ENCODE measurements at regions not wholly inside any gene's neighbourhood (a gene's known extent, or its start where the extent isn't known, plus 50 kb on each side); places are given as distances from the start of the nearest gene placed in this dataset.

DNA sequence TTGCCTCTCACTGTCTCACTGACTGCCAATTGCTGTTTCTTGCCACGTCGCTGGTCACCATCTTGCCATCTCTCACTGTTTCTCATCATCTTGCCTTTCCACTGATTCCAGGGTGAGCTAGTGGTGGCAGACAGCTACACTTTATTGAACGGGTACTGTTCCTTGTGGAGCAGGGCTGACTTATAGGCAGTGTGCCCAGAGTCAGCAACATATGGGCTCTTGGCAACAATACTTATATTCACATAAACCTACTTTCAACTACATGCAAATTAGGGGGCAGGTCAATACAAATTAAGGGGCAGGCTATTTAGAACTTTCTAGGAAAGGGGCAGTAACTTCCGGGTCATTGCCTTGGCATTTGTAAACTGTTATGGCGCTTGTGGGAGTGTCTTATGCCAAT lies 186.2 kb upstream of the SYNDIG1 start:
- DNase-seq (ENCODE audit: low read depth): no peak

DNA sequence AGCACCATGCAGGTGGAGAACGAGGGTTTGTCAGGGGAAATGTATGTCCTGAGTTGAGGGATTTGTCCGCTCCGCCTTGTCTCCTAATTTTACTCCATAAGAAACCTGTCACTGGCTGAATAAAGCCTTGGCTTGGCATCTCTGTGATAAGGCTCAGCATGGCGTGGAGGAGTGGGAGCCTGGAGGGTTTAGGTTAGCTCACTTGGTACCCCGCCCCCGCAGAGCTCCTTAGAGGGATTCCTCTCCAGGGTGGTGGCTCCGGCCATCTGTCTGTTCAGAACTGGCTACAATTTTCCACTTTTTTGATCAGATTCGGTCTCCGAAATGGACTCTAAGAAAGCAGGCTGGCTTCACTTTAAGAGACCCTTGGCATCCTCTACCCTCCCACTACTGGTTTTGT lies 192.2 kb upstream of the SYNDIG1 start:
- Histone ChIP-seq H3K36me3 (ENCODE audit: control insufficient read depth, insufficient read depth, low read length) (no peaks in the 10 kb centered on the region), H3K27me3 (ENCODE audit: control insufficient read depth, insufficient read depth, low read length) (peaks cover 2% of the 10 kb centered on the region), H3K4me3 (ENCODE audit: low read depth, low read length) (no peak overlapping the region)
- no peak for DNase-seq (ENCODE audit: low read depth)
- TF ChIP-seq, protein P1, sequence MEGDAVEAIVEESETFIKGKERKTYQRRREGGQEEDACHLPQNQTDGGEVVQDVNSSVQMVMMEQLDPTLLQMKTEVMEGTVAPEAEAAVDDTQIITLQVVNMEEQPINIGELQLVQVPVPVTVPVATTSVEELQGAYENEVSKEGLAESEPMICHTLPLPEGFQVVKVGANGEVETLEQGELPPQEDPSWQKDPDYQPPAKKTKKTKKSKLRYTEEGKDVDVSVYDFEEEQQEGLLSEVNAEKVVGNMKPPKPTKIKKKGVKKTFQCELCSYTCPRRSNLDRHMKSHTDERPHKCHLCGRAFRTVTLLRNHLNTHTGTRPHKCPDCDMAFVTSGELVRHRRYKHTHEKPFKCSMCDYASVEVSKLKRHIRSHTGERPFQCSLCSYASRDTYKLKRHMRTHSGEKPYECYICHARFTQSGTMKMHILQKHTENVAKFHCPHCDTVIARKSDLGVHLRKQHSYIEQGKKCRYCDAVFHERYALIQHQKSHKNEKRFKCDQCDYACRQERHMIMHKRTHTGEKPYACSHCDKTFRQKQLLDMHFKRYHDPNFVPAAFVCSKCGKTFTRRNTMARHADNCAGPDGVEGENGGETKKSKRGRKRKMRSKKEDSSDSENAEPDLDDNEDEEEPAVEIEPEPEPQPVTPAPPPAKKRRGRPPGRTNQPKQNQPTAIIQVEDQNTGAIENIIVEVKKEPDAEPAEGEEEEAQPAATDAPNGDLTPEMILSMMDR (IDR thresholded peaks at IDR 0.05; ENCODE audit: insufficient read depth, low read length, poor library complexity, severe bottlenecking): no peak

More for the DNA sequence above, 186.2 kb upstream of the SYNDIG1 start:
- Histone ChIP-seq H3K4me3 (ENCODE audit: low read depth, low read length) (no peak overlapping the region), H3K36me3 (ENCODE audit: control insufficient read depth, insufficient read depth, low read length) (no peaks in the 10 kb centered on the region), H3K27me3 (ENCODE audit: control insufficient read depth, insufficient read depth, low read length) (no peaks in the 10 kb centered on the region)
- TF ChIP-seq, protein P1 (IDR thresholded peaks at IDR 0.05; ENCODE audit: insufficient read depth, low read length, poor library complexity, severe bottlenecking): no peak

DNA sequence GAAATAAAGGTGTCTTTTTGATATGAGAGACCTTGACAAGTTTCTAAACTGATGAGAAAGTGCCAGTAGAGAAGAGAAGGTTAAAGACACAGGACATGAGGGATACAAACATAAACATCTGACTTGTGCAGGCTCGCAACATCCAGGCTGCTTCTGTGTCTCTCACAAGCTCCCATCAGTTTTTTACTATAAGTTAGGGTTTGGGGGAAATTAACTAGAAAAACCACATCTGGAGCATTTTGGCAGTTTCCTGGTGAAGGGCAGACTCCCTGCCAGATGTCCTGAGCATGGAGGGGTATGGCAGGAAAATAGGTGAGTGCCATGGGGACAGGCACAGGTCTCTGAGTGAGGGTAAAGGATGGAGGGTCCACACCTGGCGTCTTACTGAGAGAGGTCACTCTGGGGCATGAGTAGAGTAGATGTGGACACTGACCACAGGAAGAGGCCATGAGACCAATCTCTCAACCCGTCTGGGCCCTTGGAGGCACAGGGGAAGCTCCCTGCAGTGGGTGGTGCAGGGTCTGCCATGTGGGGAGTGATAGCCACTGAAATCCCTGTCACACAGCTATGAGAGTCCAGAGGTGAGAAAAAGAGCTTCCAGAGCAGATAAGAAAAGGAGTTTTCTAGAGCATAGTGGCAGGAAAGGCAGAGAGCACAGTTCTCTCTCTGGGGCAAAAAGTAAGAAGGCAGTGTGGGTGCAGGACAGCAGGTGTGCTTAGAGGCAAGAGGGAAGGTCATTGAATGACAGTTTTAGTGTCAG lies 193.3 kb upstream of the SYNDIG1 start:
- peaks cover 2% of the 10 kb centered on the region for H3K27me3 ChIP-seq (ENCODE audit: control insufficient read depth, insufficient read depth, low read length)
- no peak for DNase-seq (ENCODE audit: low read depth)
- no peaks in the 10 kb centered on the region for H3K36me3 ChIP-seq (ENCODE audit: control insufficient read depth, insufficient read depth, low read length)
- no peak overlapping the region for H3K4me3 ChIP-seq (ENCODE audit: low read depth, low read length)
- TF ChIP-seq, protein P1 (IDR thresholded peaks at IDR 0.05; ENCODE audit: insufficient read depth, low read length, poor library complexity, severe bottlenecking): no peak

DNA sequence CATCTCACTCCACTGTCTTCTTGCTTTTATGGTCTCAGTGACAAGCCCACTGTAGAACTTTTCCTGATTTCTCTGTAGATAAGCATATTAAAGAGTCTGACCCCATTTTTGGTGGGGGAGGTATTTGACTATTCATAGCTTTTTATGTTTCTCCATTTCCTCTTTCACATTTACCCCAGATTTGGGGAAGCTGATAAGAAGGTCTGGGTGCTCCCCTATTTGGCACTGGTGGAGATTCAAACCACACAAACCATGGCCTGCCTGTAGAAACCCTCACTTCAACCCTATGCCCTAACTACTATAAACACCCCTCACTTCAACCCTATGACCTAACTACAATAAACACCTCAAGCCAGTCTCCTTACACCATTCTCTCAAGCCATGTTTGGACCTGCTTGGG lies 196.2 kb upstream of the SYNDIG1 start:
- H3K27me3 ChIP-seq (ENCODE audit: control insufficient read depth, insufficient read depth, low read length): peaks cover 2% of the 10 kb centered on the region

DNA sequence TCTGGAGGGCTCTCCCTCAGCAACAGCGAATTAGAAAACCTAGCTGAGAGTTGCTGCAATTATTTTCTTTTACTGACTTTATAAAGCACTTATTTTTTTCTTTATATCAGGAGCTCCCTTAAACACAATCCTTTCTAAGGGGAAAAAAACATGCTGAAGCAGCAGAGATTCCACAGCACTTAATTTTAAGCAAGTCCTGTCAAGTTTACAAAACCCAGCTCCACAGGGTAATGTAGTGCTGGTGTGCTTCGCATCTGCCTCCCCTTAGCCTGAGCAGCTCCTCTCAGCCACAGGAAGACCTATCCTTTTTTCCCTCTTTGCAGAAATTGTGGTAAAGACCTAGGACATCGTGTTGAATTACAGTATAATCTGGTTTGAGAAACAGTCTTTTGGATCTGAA lies 208.1 kb upstream of the SYNDIG1 start:
- H3K4me3 ChIP-seq (ENCODE audit: low read depth, low read length): no peak overlapping the region
- H3K36me3 ChIP-seq (ENCODE audit: control insufficient read depth, insufficient read depth, low read length): no peaks in the 10 kb centered on the region
- TF ChIP-seq, protein P1 (IDR thresholded peaks at IDR 0.05; ENCODE audit: insufficient read depth, low read length, poor library complexity, severe bottlenecking): no peak
- H3K27me3 ChIP-seq (ENCODE audit: control insufficient read depth, insufficient read depth, low read length): no peaks in the 10 kb centered on the region
- DNase-seq (ENCODE audit: low read depth): no peak

More for the DNA sequence above, 196.2 kb upstream of the SYNDIG1 start:
- DNase-seq (ENCODE audit: low read depth): no peak
- no peak overlapping the region for H3K4me3 ChIP-seq (ENCODE audit: low read depth, low read length)
- TF ChIP-seq, protein P1 (IDR thresholded peaks at IDR 0.05; ENCODE audit: insufficient read depth, low read length, poor library complexity, severe bottlenecking): no peak
- no peaks in the 10 kb centered on the region for H3K36me3 ChIP-seq (ENCODE audit: control insufficient read depth, insufficient read depth, low read length)

DNA sequence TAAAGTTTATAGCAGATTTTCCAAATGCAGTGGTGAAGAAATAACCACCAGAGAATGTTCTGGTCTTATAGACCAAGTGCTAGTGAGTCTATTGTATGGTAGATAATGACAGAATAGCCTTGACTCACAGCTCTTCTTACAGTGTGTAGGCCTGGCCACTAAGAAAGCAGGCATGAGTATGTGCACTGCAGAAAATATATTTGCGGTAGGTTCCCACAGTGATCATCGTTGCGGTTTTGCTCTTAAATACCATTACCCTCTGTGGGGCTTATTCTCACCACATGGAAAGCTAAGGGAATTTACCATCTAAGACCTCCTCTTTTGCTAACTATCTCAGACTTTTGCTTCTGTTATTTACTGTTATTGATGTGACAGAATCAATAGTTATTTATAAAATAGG lies 212.3 kb upstream of the SYNDIG1 start:
- DNase-seq (ENCODE audit: low read depth): no peak
- Histone ChIP-seq H3K4me3 (ENCODE audit: low read depth, low read length) (no peak overlapping the region), H3K36me3 (ENCODE audit: control insufficient read depth, insufficient read depth, low read length) (no peaks in the 10 kb centered on the region), H3K27me3 (ENCODE audit: control insufficient read depth, insufficient read depth, low read length) (no peaks in the 10 kb centered on the region)
- TF ChIP-seq, protein P1 (IDR thresholded peaks at IDR 0.05; ENCODE audit: insufficient read depth, low read length, poor library complexity, severe bottlenecking): no peak

All from kidney epithelial cell (primary cell).